Activated CD4-positive, CD25-positive, alpha-beta regulatory T cell treated with anti-CD3 and anti-CD28 coated beads, Interleukin-2, amount 50 U/mL, for 16 hours (primary cell): ENCODE measurements at regions not wholly inside any gene's neighbourhood (a gene's known extent, or its start where the extent isn't known, plus 50 kb on each side); places are given as distances from the start of the nearest gene placed in this dataset.
A peak's percentile ranks its signal among the peaks of the same experiment; 100 is the strongest.
"Not testable (repeated sequence)": the region's sequence is repeated elsewhere in the genome, so short reads cannot be mapped to it uniquely, and the experiment has no call there.

Experiments
- DNase-seq: peaks from one replicate; pipeline ENCODE4 v3.0.0-alpha.2; 2020; ENCODE audit warnings: low read depth, low spot score

- not testable (repeated sequence) for DNase-seq
Measured at GRCh38 chr7:73175322-73175721, 89.5 kb upstream of the SPDYE9 start.

GRCh38 chr7:73170902-73171301 is 85.1 kb upstream of the SPDYE9 start:
- DNase-seq, result not testable (repeated sequence)

- not testable (repeated sequence) for DNase-seq
Measured at GRCh38 chr7:73170415-73170814, 84.6 kb upstream of the SPDYE9 start.

- DNase-seq, result not testable (repeated sequence)
Measured at GRCh38 chr7:73166152-73166551, 80.3 kb upstream of the SPDYE9 start.

- DNase-seq, result not testable (repeated sequence)
Measured at GRCh38 chr7:73162680-73163079, 76.8 kb upstream of the SPDYE9 start.

GRCh38 chr7:73161727-73162126 is 75.9 kb upstream of the SPDYE9 start:
- not testable (repeated sequence) for DNase-seq

GRCh38 chr7:73157169-73157661 is 71.4 kb upstream of the SPDYE9 start:
- DNase-seq, result not testable (repeated sequence)

- DNase-seq, result not testable (repeated sequence)
Measured at GRCh38 chr7:73156510-73157168, 70.8 kb upstream of the SPDYE9 start.

GRCh38 chr7:73154586-73155038 is 68.8 kb upstream of the SPDYE9 start:
- peak; percentile 58 for DNase-seq

- not testable (repeated sequence) for DNase-seq
Measured at GRCh38 chr7:73153921-73154585, 68.2 kb upstream of the SPDYE9 start.

- DNase-seq, result not testable (repeated sequence)
Measured at GRCh38 chr7:73148570-73148969, 62.7 kb upstream of the SPDYE9 start.

- DNase-seq, result not testable (repeated sequence)
Measured at GRCh38 chr7:73147681-73148080, 61.8 kb upstream of the SPDYE9 start.

- DNase-seq, result not testable (repeated sequence)
Measured at GRCh38 chr7:73143993-73144392, 58.2 kb upstream of the SPDYE9 start.

- DNase-seq, result not testable (repeated sequence)
Measured at GRCh38 chr7:73137922-73138321, 52.1 kb upstream of the SPDYE9 start.
